RKO (cell line): ENCODE measurements at regions not wholly inside any gene's neighbourhood (a gene's known extent, or its start where the extent isn't known, plus 50 kb on each side); places are given as distances from the start of the nearest gene placed in this dataset.

Source experiments
- DNase-seq: peaks from one replicate; pipeline ENCODE4 v3.0.0-alpha.2; 2016; ENCODE audit warnings: low spot score

GRCh38 chr1:232477728-232478127 is 152.2 kb downstream of the SIPA1L2 start:
- peak; percentile 17 for DNase-seq

- DNase-seq: no peak
These were observed 153.4 kb downstream of the SIPA1L2 start for GRCh38 chr1:232476538-232476950.

DNA sequence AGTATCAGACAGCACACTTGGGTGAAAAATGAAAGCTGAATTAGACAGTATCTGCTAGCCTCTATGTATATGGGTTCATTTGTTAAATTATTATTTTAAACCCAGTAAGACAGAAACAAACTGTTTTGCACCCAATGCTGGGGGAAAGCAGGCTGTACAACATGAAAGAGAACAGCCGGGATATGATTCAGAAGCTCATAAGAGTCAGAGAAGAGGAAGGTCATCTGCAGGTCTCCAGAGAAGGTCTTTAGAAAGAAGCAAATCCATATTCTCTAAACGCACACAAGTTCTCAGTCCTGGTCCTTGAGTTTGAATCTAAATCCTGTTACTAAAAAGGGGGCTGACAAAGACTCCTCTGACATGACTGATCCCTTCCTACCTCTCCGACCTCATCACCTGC is 155.1 kb downstream of the SIPA1L2 start:
- DNase-seq: no peak

- no peak for DNase-seq
These were observed 156.0 kb downstream of the SIPA1L2 start for GRCh38 chr1:232473900-232474299.

GRCh38 chr1:232473324-232473723 is 156.6 kb downstream of the SIPA1L2 start:
- DNase-seq: no peak

DNA sequence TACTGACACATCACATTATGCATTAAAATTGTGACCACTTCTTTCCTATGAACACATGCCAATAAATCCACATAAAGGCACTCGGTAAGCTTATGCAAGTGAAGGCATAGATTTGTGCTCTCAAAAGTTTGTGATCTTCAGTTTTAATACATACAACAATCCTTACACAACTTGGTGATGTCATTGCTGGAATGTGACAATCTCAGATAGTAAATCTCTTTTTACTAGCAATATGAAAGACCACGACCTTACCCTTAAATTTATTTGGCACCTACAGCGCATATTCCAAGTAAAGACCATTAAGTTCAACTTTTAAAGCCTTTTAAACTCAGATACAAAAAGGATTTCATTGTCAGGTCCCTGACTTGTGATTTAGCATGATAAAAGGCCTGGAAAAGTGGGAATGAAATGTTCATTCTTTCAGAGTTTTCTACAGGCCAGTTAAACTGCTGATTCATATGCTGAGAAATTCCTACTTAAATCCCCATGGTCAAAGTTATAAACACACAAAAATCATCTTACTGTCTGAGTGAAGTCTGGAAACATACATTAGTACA is 157.4 kb downstream of the SIPA1L2 start:
- no peak for DNase-seq

DNA sequence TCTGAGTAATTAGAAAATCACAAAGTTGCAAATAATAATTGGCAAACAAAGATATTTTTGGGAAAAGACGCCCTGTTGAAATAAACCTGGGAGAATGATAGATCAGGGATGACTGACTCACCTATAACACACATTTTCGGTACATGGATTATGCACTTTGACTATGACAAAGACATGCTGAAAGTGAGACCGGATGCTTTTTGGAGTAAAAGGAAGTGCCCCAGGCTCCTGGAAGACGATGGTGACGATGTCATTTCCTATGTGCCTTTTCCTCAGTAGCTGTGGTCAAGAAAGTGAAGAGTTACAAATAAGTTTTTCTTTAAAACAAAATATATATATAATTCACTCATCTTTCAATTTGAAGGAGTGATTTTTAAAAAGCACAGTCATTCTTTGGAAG is 158.7 kb downstream of the SIPA1L2 start:
- DNase-seq: no peak

DNA sequence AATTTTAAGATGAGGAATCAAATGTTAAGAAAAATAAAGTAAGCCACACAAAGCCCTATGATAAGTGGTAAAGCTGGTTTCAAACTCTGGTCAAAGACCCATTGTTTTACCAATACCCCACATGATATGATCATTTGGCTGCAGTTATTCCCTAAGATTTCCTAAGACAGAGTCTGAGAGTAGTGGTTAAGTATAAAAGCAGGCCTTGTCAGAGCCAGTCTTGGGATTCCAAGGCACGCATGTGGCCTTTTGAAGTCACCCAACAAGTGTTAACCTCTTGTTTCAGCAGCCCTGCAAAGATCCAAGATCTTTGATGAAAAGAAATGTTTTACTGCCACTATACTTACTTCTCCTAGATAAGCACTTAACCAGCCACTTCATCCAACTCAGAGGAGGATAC is 159.2 kb downstream of the SIPA1L2 start:
- DNase-seq: no peak

GRCh38 chr1:232468249-232468648 is 161.7 kb downstream of the SIPA1L2 start:
- no peak for DNase-seq

GRCh38 chr1:232467073-232467760 is 162.7 kb downstream of the SIPA1L2 start:
- DNase-seq: no peak

- DNase-seq: no peak
These were observed 165.6 kb downstream of the SIPA1L2 start for GRCh38 chr1:232464325-232464724.

GRCh38 chr1:232463225-232463624 is 166.7 kb downstream of the SIPA1L2 start:
- no peak for DNase-seq

DNA sequence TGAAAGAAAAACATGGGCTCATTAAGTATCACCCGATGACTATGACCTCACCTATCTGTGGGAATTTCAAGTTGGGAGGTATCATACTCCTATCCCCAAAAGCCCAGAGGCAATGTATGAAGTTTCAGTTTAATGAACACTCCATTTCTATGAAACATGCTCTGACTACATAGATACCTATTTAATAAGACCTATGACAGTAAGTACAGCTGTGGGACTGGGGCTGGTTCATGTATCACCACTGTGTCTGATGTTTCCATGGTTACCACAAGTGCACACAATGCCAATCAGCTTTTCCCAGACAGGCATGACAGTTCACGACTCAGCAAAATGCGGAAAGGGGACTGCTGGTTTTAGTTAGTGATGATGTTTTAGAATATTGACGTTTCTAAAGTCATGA is 167.7 kb downstream of the SIPA1L2 start:
- DNase-seq: peak; percentile 53

DNA sequence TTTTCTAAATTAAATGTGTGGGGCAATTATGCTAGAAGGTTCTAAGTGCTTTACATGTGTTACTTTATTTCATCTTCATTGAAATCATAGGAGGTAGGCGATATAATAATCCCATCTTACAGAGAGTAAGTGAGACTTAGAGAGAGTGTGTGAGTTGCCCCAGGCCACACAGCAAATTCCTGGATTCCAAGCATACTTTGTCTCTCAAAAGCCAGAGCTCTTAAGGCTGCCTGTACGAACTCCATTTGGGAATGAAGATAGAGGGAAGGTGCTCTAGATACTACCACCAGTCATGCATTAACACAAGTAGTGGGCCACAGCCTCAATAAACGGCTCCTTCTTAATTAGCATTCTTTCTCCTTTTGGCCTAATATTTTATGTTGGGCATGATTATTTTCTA is 170.1 kb downstream of the SIPA1L2 start:
- no peak for DNase-seq

DNA sequence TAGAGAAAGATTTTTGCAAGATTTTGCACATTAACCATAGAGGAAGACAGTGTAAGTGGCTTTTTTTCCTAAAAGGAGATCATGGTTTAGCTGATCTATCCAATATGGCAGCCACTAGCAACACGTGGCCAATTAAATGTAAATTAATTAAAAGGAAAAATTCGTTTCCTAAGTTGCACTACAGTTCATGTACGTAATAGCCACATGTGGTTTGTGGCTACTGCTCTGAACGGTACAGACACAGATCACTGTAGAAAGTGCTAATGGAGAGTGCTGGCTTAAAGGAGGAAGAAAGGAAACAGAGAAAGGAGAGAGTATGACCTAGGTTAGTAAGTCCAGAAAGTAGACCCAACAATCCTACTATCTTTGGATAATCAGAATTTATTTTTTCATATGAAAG is 170.8 kb downstream of the SIPA1L2 start:
- no peak for DNase-seq

GRCh38 chr1:232457595-232457994 is 172.3 kb downstream of the SIPA1L2 start:
- DNase-seq: no peak

DNA sequence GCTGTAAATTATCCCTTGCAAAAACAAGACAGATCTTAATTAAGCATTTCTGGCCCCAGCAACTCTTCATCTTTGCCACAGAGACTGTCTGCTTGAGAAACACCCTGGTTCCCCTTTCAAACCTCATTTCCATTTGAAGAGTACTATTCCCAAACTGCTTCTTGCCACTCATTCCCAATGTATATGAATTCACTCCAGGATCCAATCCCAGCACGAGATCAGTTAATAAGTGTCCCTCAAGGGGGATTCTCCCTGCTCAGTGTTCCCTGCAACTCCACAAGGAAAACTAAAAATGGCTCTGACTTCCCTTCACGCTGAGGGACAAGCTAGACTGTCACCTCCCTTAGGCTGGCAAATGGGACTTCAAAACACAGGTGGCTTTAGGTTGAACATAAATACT is 173.2 kb downstream of the SIPA1L2 start:
- DNase-seq: no peak

DNA sequence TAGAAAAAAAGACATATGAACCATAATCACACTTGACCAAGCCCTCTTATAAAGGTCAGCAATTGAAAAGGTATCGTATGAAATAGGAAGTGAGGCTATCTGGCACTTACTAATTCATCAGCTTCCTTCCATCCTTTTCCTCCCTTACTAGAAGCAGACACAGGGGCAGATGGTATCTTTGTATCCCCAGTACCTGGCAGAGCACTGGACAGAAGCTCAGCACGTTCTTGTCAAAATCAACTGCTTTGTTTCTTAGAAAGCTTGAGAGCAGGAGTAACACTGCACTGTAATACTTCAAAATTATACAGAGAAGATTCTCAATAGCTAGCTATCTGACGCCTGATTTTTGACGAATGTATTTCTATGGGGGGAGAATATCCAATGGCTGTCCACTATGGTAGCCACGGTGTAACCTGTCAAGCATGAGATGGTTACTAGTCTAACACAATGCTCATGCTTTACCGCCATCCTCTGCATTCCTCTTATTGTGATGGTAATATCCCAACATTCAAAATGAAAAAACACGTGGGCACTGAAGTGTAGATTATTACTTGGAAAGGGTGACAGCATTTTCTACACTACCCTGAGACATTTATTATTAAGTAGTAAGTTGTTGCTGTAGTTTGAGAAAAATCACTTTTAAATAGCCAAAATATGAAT is 175.6 kb downstream of the SIPA1L2 start:
- no peak for DNase-seq

GRCh38 chr1:232452736-232453440 is 177.0 kb downstream of the SIPA1L2 start:
- DNase-seq: no peak

DNA sequence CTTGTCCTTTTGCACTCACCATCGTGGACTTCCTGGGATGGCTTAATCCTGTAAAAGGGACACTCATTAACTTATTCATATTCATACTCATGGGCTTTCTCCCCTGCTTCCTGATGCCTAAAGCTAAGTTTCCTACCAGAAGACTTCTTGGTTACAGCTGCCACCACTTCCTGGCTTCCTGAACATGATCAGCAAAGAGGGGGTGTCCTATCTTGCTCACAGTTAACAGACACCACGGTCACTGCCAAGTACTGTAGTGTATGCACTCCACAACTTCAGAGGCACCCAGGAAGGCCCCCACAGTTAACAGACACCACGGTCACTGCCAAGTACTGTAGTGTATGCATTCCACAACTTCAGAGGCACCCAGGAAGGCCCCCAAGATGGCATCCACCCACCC is 177.8 kb downstream of the SIPA1L2 start:
- no peak for DNase-seq

GRCh38 chr1:232451506-232451905 is 178.4 kb downstream of the SIPA1L2 start:
- DNase-seq: no peak

DNA sequence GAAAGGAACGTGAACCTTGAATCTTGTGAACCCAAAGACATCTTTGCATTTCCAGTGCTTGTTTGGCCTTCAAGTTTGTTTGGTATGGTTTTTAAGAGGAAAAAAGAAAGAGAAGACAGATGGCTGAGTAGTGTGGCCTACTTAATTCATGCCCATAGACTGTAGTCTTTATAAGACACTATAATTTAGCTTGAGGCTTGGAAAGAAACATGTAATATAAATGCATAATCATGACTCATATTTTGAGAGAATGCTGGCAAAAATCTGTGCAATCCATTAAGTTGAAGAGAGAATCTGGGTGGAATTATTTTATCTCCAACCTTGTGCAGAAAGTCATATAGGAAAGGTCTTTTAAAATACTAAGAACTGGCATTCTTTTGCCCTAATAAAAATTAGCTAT is 179.3 kb downstream of the SIPA1L2 start:
- no peak for DNase-seq

DNA sequence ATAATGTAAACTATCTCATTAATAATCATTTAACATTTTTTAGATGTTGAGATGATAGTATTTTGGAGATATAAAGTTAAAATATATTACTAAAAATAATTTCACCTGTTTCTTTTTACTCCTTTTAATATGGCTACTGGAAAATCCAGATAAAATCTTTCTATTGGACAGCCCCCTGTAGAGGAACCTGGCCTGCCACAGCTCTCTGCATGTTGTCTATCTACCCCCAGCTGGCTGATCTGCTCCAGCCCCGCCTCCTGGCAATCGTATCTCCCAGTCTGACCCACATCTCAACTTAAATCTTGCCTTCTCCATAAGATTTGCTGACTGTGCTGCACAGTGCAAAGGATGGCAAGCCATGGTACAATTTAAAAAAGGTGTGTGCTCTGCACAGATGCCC is 182.8 kb downstream of the SIPA1L2 start:
- no peak for DNase-seq
